ACC112 (cell line): ENCODE measurements at regions not wholly inside any gene's neighbourhood (a gene's known extent, or its start where the extent isn't known, plus 50 kb on each side); places are given as distances from the start of the nearest gene placed in this dataset.

Experiments
- H2AFZ ChIP-seq: fragments of 200-600 bp; sonication (generic); one replicate; pipeline ENCODE4 v1.6.0; 2017; ENCODE audit warnings: antibody characterized with exemption, low read length; ENCODE audit not compliant: unreplicated experiment
- H3K27ac ChIP-seq: fragments of 200-600 bp; sonication (generic); 2 replicates; pipeline ENCODE4 v1.5.1; 2014; ENCODE audit warnings: low read depth, mild to moderate bottlenecking, antibody characterized with exemption, low read length, moderate library complexity
- H3K27me3 ChIP-seq: fragments of 200-600 bp; sonication (generic); 2 replicates; pipeline ENCODE4 v1.6.1; 2014; ENCODE audit warnings: mild to moderate bottlenecking, antibody characterized with exemption, low read length, moderate library complexity, mixed read lengths; ENCODE audit not compliant: insufficient read depth
- H3K36me3 ChIP-seq: fragments of 200-600 bp; sonication (generic); 2 replicates; pipeline ENCODE4 v1.6.1; 2016; ENCODE audit warnings: mild to moderate bottlenecking, antibody characterized with exemption, low read length, moderate library complexity, mixed read lengths; ENCODE audit not compliant: insufficient read depth
- H3K4me1 ChIP-seq: fragments of 200-600 bp; sonication (generic); one replicate; pipeline ENCODE4 v1.6.1; 2016; ENCODE audit warnings: low read length, mixed read lengths; ENCODE audit not compliant: insufficient read depth, unreplicated experiment, control insufficient read depth
- H3K4me3 ChIP-seq: fragments of 200-600 bp; sonication (generic); 2 replicates; pipeline ENCODE4 v1.5.1; 2014; ENCODE audit warnings: mild to moderate bottlenecking, low read depth, low read length
- H3K79me2 ChIP-seq: fragments of 200-600 bp; sonication (generic); one replicate; pipeline ENCODE4 v1.6.0; 2016; ENCODE audit warnings: low read length; ENCODE audit not compliant: control insufficient read depth, unreplicated experiment, insufficient read depth

GRCh38 chr15:47652328-47652727 is 65.0 kb upstream of the SEMA6D start:
- Histone ChIP-seq H3K4me1 (no peaks in the 10 kb centered on the region), H3K79me2 (no peaks in the 10 kb centered on the region), H3K27me3 (peaks cover 3% of the 10 kb centered on the region; the same call in 1 of the 2 replicates), H3K27ac (no peak overlapping the region), H3K4me3 (no peak overlapping the region), H3K36me3 (no peaks in the 10 kb centered on the region), H2AFZ (no peak overlapping the region)

DNA sequence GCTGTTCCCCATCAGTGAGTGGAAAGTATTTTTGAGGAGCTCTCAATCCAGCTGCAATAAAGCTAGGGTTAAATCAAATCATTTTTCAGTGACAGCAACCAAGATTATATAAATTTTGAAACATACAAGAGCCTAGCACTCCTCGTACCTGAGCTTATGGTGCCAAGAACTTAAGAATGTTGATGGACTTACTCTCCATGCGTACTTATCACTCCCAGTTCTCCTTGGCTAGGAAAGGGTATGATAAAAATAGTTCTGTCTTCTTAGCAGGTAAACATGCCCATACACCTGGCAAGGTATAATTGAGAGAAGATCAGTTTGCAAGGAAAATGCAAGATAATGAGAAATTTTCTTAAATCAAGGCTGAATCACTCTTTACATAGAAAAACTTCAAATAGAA is 64.5 kb upstream of the SEMA6D start:
- Histone ChIP-seq H3K27ac (no peak overlapping the region), H3K36me3 (no peaks in the 10 kb centered on the region), H3K79me2 (no peaks in the 10 kb centered on the region), H3K27me3 (peaks cover 3% of the 10 kb centered on the region; the same call in 1 of the 2 replicates), H3K4me1 (no peaks in the 10 kb centered on the region), H2AFZ (no peak overlapping the region), H3K4me3 (no peak overlapping the region)

GRCh38 chr15:47661661-47662180 is 55.6 kb upstream of the SEMA6D start:
- Histone ChIP-seq H3K27me3 (no peaks in the 10 kb centered on the region), H3K4me3 (no peak overlapping the region), H3K4me1 (peaks cover 4% of the 10 kb centered on the region), H3K36me3 (no peaks in the 10 kb centered on the region), H3K79me2 (no peaks in the 10 kb centered on the region), H2AFZ (no peak overlapping the region), H3K27ac (no peak overlapping the region)

DNA sequence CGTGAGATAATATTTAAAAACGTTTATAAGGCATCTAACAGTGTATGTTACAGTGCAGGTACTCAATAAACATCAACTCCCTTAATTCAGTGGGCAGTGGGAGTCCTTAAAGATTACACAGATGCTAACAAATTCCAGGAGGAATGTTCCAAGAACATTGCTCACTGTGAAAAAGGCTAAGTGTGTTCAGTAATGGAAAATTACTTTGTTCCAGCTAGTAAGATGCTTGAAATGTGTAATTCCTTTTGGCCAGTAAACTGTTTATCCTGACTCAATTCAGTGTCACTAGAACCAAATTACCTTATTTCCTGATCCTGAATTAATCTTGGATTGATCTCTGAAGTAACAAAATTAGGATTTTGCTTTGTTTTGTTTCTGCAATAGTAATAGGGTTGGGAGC is 54.2 kb upstream of the SEMA6D start:
- H3K79me2 ChIP-seq = no peaks in the 10 kb centered on the region
- H3K36me3 ChIP-seq = no peaks in the 10 kb centered on the region
- H2AFZ ChIP-seq = no peak overlapping the region
- H3K4me1 ChIP-seq = peaks cover 5% of the 10 kb centered on the region
- H3K4me3 ChIP-seq = no peak overlapping the region
- no peak overlapping the region for H3K27ac ChIP-seq
- no peaks in the 10 kb centered on the region for H3K27me3 ChIP-seq
